ENCODE measurements at regions not wholly inside any gene's neighbourhood (a gene's known extent, or its start where the extent isn't known, plus 50 kb on each side); places are given as distances from the start of the nearest gene placed in this dataset.

- TF ChIP-seq NFATC3 (CRISPR knock-in tag; IDR thresholded peaks at IDR 0.05) (no peak), ZNF766 (CRISPR knock-in tag; IDR thresholded peaks at IDR 0.05; ENCODE audit: borderline replicate concordance) (no peak), ZSCAN5A (CRISPR knock-in tag; IDR thresholded peaks at IDR 0.05; ENCODE audit: borderline replicate concordance) (no peak), HBP1 (CRISPR knock-in tag; IDR thresholded peaks at IDR 0.05; ENCODE audit: low read depth) (no peak), HOXA7 (CRISPR knock-in tag; IDR thresholded peaks at IDR 0.05) (no peak), ZNF24 (IDR thresholded peaks at IDR 0.05) (no peak), ZNF619 (CRISPR knock-in tag; IDR thresholded peaks at IDR 0.05) (no peak), RFX5 (IDR thresholded peaks at IDR 0.05; ENCODE audit: low read depth, low read length) (no peak), ZNF329 (CRISPR knock-in tag; IDR thresholded peaks at IDR 0.05; ENCODE audit: low read depth) (no peak), HNRNPH1 (optimal IDR thresholded peaks at IDR 0.05; ENCODE audit: low read depth, low read length) (no peak)
Measured at GRCh38 chr2:890214-890613, 60.4 kb upstream of the SNTG2 start (continued).

GRCh38 chr2:888906-889566 is 61.6 kb upstream of the SNTG2 start:
- Histone ChIP-seq H3K4me2 (ENCODE audit: low read depth, low read length) (no peak overlapping the region), H4K20me1 (ENCODE audit: insufficient read depth, low read length) (no peaks in the 10 kb centered on the region), H3K27me3 (ENCODE audit: control insufficient read depth in 1 of 2, insufficient read depth in 2 of 2, low read length in 2 of 2) (peaks cover 11 to 59% of the 10 kb centered on the region in 2 experiments; a peak in 4 of 5 replicates), H2AFZ (ENCODE audit: low read length) (no peak overlapping the region), H3K79me2 (ENCODE audit: insufficient read depth, low read length) (no peaks in the 10 kb centered on the region), H3K4me1 (ENCODE audit: insufficient read depth, low read length) (no peaks in the 10 kb centered on the region), H3K36me3 (replicated peaks in 1 of 2; ENCODE audit: control insufficient read depth in 1 of 2, insufficient read depth in 2 of 2, low read length in 2 of 2) (no peaks in the 10 kb centered on the region), H3K9ac (ENCODE audit: insufficient read depth, low read depth, low read length) (no peak overlapping the region), H3K27ac (ENCODE audit: extremely low read length, insufficient read depth, low read length) (no peak overlapping the region), H3K4me3 (replicated peaks in 1 of 3; ENCODE audit: insufficient read depth in 1 of 3, low read depth in 2 of 3, low read length in 3 of 3) (no peak overlapping the region), H3K9me3 (ENCODE audit: low read length) (no peaks in the 10 kb centered on the region)
- DNase-seq (ENCODE audit: low spot score) (no peak), ATAC-seq (no peak), FAIRE-seq (no peak)
- BruUV-seq (replicated peaks) = no TSS peak
- CTCF ChIA-PET (ENCODE audit: low intra/inter-chr PET ratio, low total read pairs) = no interaction called here
- POLR2A ChIA-PET = no interaction called here
- WGBS (ENCODE audit: low lambda C conversion rate) = 12% methylated on average over 13 of the region's 14 CpGs
- intact Hi-C loops (cut with micrococcal nuclease; ENCODE audit: unreplicated experiment) (no loop called here), in situ Hi-C loops (cut with HindIII; ENCODE audit: extremely low pct_ligation_motif_present, low pct_unique_long_range_greater_than_20kb) (no loop called here)
- no peak for TF ChIP-seq RBFOX2 (IDR thresholded peaks at IDR 0.05; ENCODE audit: low read depth, low read length)
- no peak for TF ChIP-seq ZNF646 (CRISPR knock-in tag; IDR thresholded peaks at IDR 0.05)
- no peak for TF ChIP-seq KDM5B (CRISPR knock-in tag; IDR thresholded peaks at IDR 0.05; ENCODE audit: borderline replicate concordance)
